Thymus (tissue), 11 donors: ENCODE measurements at regions not wholly inside any gene's neighbourhood (a gene's known extent, or its start where the extent isn't known, plus 50 kb on each side); places are given as distances from the start of the nearest gene placed in this dataset.
"Not testable (repeated sequence)": the region's sequence is repeated elsewhere in the genome, so short reads cannot be mapped to it uniquely, and the experiment has no call there.

ENCODE experiments used
- DNase-seq, 9 donors: peaks; one replicate each; pipeline ENCODE4 v3.0.0-alpha.2; 2013; ENCODE audit warnings: low spot score in 9 of 9, low read depth in 6 of 9, missing footprints in 1 of 9
- H3K27ac ChIP-seq, 2 donors: one replicate each; pipeline ENCODE4 v1.5.1; 2013; ENCODE audit warnings: control low read depth in 1 of 2, low read depth in 1 of 2, low read length in 1 of 2, mild to moderate bottlenecking in 1 of 2, moderate library complexity in 1 of 2
- H3K27me3 ChIP-seq, 2 donors: one replicate each; pipeline ENCODE4 v1.5.1; 2013; ENCODE audit warnings: low read length in 1 of 2; ENCODE audit not compliant: control insufficient read depth in 2 of 2, insufficient read depth in 1 of 2
- H3K36me3 ChIP-seq, 2 donors: one replicate each; pipeline ENCODE4 v1.5.1; 2013; ENCODE audit warnings: low read length in 1 of 2, mild to moderate bottlenecking in 1 of 2, moderate library complexity in 1 of 2; ENCODE audit not compliant: control insufficient read depth in 2 of 2, insufficient read depth in 2 of 2
- H3K4me1 ChIP-seq, 2 donors: one replicate each; pipeline ENCODE4 v1.5.1; 2013; ENCODE audit warnings: low read length in 2 of 2; ENCODE audit not compliant: control insufficient read depth in 2 of 2, insufficient read depth in 2 of 2
- H3K4me3 ChIP-seq, 2 donors: one replicate each; pipeline ENCODE4 v1.5.1; 2013; ENCODE audit warnings: low read length in 2 of 2, control low read depth in 1 of 2, mild to moderate bottlenecking in 1 of 2
- H3K9me3 ChIP-seq, 2 donors: one replicate each; pipeline ENCODE4 v1.5.1; 2013; ENCODE audit warnings: low read length in 1 of 2, mild to moderate bottlenecking in 1 of 2; ENCODE audit not compliant: control insufficient read depth in 2 of 2, insufficient read depth in 1 of 2
- WGBS: extraction: QIAGEN DNeasy Blood & Tissue Kit; methylation state at CpG from one replicate; pipeline ENCODE4 v1.1.7; 2013; 5-methylcytosine and 5-hydroxymethylcytosine counted together
- donor health status: healthy.

- H3K36me3 ChIP-seq, H3K9me3 ChIP-seq, H3K27me3 ChIP-seq, H3K27ac ChIP-seq, H3K4me1 ChIP-seq, DNase-seq, H3K4me3 ChIP-seq: not testable (repeated sequence)
- over 99% methylated on average over 2 of the region's 2 CpGs for WGBS
These were observed 252.0 kb upstream of the ACVR2A start for GRCh38 chr2:147592784-147593183.

- Histone ChIP-seq H3K4me3 (no peak overlapping the region), H3K27me3 (no peaks in the 10 kb centered on the region), H3K9me3 (peaks cover 0 to 4% of the 10 kb centered on the region in 2 donors), H3K4me1 (no peaks in the 10 kb centered on the region), H3K27ac (no peak overlapping the region), H3K36me3 (no peaks in the 10 kb centered on the region)
- DNase-seq, result no peak
- WGBS, result 93% methylated on average over 1 of the region's 1 CpG
These were observed 255.7 kb upstream of the ACVR2A start for GRCh38 chr2:147589127-147589526.

DNA sequence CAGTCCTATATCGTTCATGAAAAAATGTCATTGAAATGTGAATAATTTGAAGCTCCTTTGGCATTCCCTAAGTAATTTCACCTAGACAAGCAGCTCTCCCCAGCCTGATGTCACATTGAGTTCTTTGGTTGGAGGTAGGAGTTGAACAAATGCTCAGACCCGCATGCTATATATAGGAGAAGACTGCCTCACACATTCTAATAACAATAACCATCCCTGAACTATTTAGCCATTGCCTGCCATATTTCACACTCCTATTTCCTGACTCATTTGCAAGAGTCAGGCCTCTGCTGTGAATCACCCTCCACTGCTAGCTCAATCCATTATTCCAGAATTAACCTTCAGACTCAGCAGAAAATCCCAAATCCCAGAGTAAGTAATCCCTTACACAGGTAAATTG is 256.6 kb upstream of the ACVR2A start:
- Histone ChIP-seq H3K4me3 (no peak overlapping the region), H3K4me1 (no peaks in the 10 kb centered on the region), H3K27ac (no peak overlapping the region), H3K9me3 (peaks cover 0 to 4% of the 10 kb centered on the region in 2 donors), H3K27me3 (no peaks in the 10 kb centered on the region), H3K36me3 (no peaks in the 10 kb centered on the region)
- WGBS, result 90% methylated on average over 2 of the region's 2 CpGs
- no peak for DNase-seq

GRCh38 chr2:147578529-147578928 is 266.3 kb upstream of the ACVR2A start:
- Histone ChIP-seq H3K36me3 (no peaks in the 10 kb centered on the region), H3K27ac (no peak overlapping the region), H3K4me3 (no peak overlapping the region), H3K27me3 (no peaks in the 10 kb centered on the region), H3K9me3 (no peaks in the 10 kb centered on the region), H3K4me1 (no peaks in the 10 kb centered on the region)
- 98% methylated on average over 3 of the region's 3 CpGs for WGBS
- DNase-seq, result no peak

DNA sequence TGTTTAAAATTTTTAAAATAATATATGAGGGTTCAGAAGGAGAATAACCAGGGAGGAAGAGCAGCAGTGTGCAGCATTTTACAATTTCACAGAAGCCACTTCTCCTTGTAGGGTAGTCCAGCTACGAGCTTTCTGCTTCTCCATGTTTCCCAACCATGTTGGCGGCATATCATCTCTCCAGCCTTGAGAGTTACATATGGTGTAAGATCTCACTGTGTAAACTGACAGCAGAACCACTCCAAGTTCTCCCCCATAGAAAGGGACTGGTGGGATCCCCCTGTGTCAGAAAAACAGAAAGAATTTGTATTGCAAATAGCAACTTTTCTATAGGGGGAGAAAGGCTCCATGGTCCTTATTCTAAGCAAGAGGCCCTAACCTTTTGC is 266.8 kb upstream of the ACVR2A start:
- Histone ChIP-seq H3K36me3 (no peaks in the 10 kb centered on the region), H3K9me3 (no peaks in the 10 kb centered on the region), H3K4me3 (no peak overlapping the region), H3K4me1 (no peaks in the 10 kb centered on the region), H3K27me3 (no peaks in the 10 kb centered on the region), H3K27ac (no peak overlapping the region)
- DNase-seq, result no peak
- 97% methylated on average over 2 of the region's 2 CpGs for WGBS

DNA sequence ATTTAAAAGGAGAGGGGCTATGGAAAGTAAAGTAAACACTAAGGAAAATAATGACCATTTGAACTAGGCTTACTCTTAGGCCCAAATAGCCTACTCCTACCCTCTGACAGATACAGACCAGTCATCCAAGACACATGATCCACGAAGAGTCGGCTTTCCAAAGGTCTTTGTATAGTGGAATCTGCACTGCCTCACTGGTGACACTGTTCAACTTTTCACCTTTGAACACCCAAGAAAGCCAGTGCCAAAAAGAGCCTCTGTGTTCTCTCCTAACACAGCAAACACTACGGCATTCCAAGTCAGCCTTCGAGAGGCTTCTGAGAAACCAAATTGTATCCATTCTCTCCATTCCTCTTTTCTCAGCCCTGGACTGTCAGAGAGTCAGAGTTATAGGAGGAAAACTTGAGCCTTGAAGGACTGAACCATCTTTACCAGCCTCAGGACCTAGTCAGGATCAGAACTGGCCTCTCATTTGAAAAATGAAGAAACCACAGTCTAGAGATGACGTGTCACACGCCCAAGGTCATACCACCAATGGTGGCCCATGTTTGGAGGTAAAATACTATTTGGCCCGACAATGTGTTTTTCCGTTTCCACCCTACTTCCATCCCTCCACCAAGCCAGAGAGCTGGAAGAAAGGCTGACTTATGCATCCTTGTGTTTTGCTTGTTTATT is 267.4 kb upstream of the ACVR2A start:
- Histone ChIP-seq H3K27me3 (no peaks in the 10 kb centered on the region), H3K27ac (no peak overlapping the region), H3K9me3 (no peaks in the 10 kb centered on the region), H3K36me3 (no peaks in the 10 kb centered on the region), H3K4me3 (no peak overlapping the region), H3K4me1 (no peaks in the 10 kb centered on the region)
- no peak for DNase-seq
- 87% methylated on average over 8 of the region's 8 CpGs for WGBS

DNA sequence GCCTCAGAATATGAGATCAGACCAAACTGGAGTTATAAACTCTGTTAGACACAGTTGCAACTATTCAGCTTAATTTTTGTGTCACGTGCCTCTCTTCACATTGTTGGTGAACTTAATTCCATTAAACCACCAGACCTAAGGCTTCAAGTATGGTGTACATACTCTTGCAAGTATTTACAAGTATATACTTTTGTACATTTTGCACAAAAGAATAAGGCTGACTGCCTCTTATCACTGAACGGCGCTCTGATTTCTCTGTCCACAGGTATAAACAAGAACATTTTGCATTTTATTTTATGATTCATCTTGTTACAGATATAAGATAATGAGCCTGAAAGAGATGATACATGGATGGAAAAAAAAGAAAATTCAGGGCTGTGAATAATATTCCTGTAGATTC is 269.7 kb upstream of the ACVR2A start:
- WGBS, result 97% methylated on average over 3 of the region's 3 CpGs
- Histone ChIP-seq H3K27me3 (no peaks in the 10 kb centered on the region), H3K27ac (no peak overlapping the region), H3K9me3 (peaks cover 0 to 3% of the 10 kb centered on the region in 2 donors), H3K36me3 (no peaks in the 10 kb centered on the region), H3K4me3 (no peak overlapping the region), H3K4me1 (no peaks in the 10 kb centered on the region)
- DNase-seq, result no peak

GRCh38 chr2:147572622-147573021 is 272.2 kb upstream of the ACVR2A start:
- Histone ChIP-seq H3K4me3 (no peak overlapping the region), H3K4me1 (no peaks in the 10 kb centered on the region), H3K27me3 (no peaks in the 10 kb centered on the region), H3K9me3 (peaks cover 0 to 3% of the 10 kb centered on the region in 2 donors), H3K36me3 (no peaks in the 10 kb centered on the region), H3K27ac (no peak overlapping the region)
- 97% methylated on average over 2 of the region's 2 CpGs for WGBS
- no peak for DNase-seq

DNA sequence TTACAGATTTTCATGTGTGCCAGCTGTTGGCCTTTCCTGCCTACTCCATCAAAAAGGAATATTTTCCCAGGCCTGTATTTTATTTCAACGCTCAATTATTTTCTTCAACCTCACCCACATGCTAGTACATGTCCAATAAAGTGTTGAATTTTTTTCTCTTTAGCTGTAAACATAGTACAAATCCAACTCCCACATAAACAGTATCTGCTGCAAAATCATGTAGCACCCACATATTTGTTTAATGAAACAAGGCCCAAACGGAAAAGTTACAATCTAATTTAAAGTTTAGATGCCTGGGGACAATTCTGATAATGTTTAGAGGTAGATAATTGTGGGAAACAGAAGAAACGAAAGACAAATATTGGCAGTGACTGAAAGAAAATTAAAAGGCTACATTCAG is 275.4 kb upstream of the ACVR2A start:
- no peaks in the 10 kb centered on the region for H3K36me3 ChIP-seq
- H3K4me1 ChIP-seq, result no peaks in the 10 kb centered on the region
- DNase-seq, result no peak
- no peak overlapping the region for H3K27ac ChIP-seq
- H3K9me3 ChIP-seq, result peaks cover 0 to 3% of the 10 kb centered on the region in 2 donors
- no peaks in the 10 kb centered on the region for H3K27me3 ChIP-seq
- no peak overlapping the region for H3K4me3 ChIP-seq
- 87% methylated on average over 3 of the region's 3 CpGs for WGBS
